SKM-1 treated with dmso at 0.1 percent for 144 hours (cell line): ENCODE measurements at regions not wholly inside any gene's neighbourhood (a gene's known extent, or its start where the extent isn't known, plus 50 kb on each side); places are given as distances from the start of the nearest gene placed in this dataset.

ENCODE experiments used
- DNase-seq: peaks from one replicate; lab custom pipeline; 2025; ENCODE audit not compliant: unreplicated experiment; lab: John Stamatoyannopoulos, UW

- DNase-seq, result no peak
These were observed 51.9 kb upstream of the PTPRS start for GRCh38 chr19:5392486-5392885.

- DNase-seq, result no peak
These were observed 52.5 kb upstream of the PTPRS start for GRCh38 chr19:5393088-5393487.

- no peak for DNase-seq
These were observed 54.2 kb upstream of the PTPRS start for GRCh38 chr19:5394551-5395505.

GRCh38 chr19:5395556-5395955, 54.9 kb upstream of the PTPRS start:
- DNase-seq, result no peak

GRCh38 chr19:5396096-5396939, 55.7 kb upstream of the PTPRS start:
- DNase-seq, result no peak

GRCh38 chr19:5396963-5397362, 56.4 kb upstream of the PTPRS start:
- DNase-seq, result no peak

- DNase-seq, result no peak
These were observed 57.2 kb upstream of the ZNRF4 start for GRCh38 chr19:5397804-5398692.

- no peak for DNase-seq
These were observed 56.5 kb upstream of the ZNRF4 start for GRCh38 chr19:5398693-5399057.

GRCh38 chr19:5403968-5404640, 51.1 kb upstream of the ZNRF4 start:
- DNase-seq, result peak; percentile 46
